ENCODE measurements at regions not wholly inside any gene's neighbourhood (a gene's known extent, or its start where the extent isn't known, plus 50 kb on each side); places are given as distances from the start of the nearest gene placed in this dataset.

- no peak for DNase-seq (ENCODE audit: low spot score)
- ChIA-PET CTCF (ENCODE audit: unreplicated experiment) (no interaction called here), POLR2A (interaction anchor here (1.6 kb wide), 1 partner anchor 15 kb away, joined by 3 read pairs; no protein-coding TSS in a partner anchor)
- Histone ChIP-seq H3K4me3 (ENCODE audit: low read depth, low read length, poor library complexity, severe bottlenecking) (no peak overlapping the region), H3K27ac (ENCODE audit: low read depth, low read length, poor library complexity, severe bottlenecking) (no peak overlapping the region), H3K79me2 (ENCODE audit: insufficient read depth, low read depth, low read length) (no peaks in the 10 kb centered on the region), H3K9me2 (ENCODE audit: insufficient read depth, low read length) (no peaks in the 10 kb centered on the region), H4K20me1 (ENCODE audit: insufficient read depth, low read length) (no peaks in the 10 kb centered on the region), H3K4me2 (ENCODE audit: low read length) (no peak overlapping the region), H2AFZ (ENCODE audit: low read length) (no peak overlapping the region), H3K9me3 (ENCODE audit: low read length) (no peaks in the 10 kb centered on the region), H3K36me3 (ENCODE audit: insufficient read depth, low read length) (no peaks in the 10 kb centered on the region), H3K4me1 (ENCODE audit: insufficient read depth, low read length, poor library complexity, severe bottlenecking) (no peaks in the 10 kb centered on the region)
- no TSS peak for BruUV-seq (replicated peaks)
- intact Hi-C loops (cut with micrococcal nuclease; ENCODE audit: unreplicated experiment) = no loop called here
- TF ChIP-seq EZH2phosphoT487 (IDR thresholded peaks at IDR 0.05; ENCODE audit: borderline replicate concordance, low read depth, low read length) = no peak
- TF ChIP-seq CTCF (conservative IDR thresholded peaks at IDR 0.05; ENCODE audit: low read length) = no peak
Measured at GRCh38 chr5:102581011-102581410, 82.2 kb upstream of the SLCO6A1 start.

GRCh38 chr5:102582696-102583095 is 83.9 kb upstream of the SLCO6A1 start:
- no peaks in the 10 kb centered on the region for H4K20me1 ChIP-seq (ENCODE audit: insufficient read depth, low read length)
- H3K4me1 ChIP-seq (ENCODE audit: insufficient read depth, low read length, poor library complexity, severe bottlenecking) = no peaks in the 10 kb centered on the region
- BruUV-seq (replicated peaks) = no TSS peak
- no peak overlapping the region for H3K4me2 ChIP-seq (ENCODE audit: low read length)
- ChIA-PET POLR2A (interaction anchor here (1.6 kb wide), 1 partner anchor 13 kb away, joined by 3 read pairs; no protein-coding TSS in a partner anchor), CTCF (ENCODE audit: unreplicated experiment) (no interaction called here)
- no peak overlapping the region for H3K27ac ChIP-seq (ENCODE audit: low read depth, low read length, poor library complexity, severe bottlenecking)
- no peak overlapping the region for H3K4me3 ChIP-seq (ENCODE audit: low read depth, low read length, poor library complexity, severe bottlenecking)
- intact Hi-C loops (cut with micrococcal nuclease; ENCODE audit: unreplicated experiment) = loop anchor here (2.0 kb wide), 1 partner anchor 642 kb away; no protein-coding TSS in a partner anchor
- DNase-seq (ENCODE audit: low spot score) = no peak
- no peaks in the 10 kb centered on the region for H3K9me2 ChIP-seq (ENCODE audit: insufficient read depth, low read length)
- H3K79me2 ChIP-seq (ENCODE audit: insufficient read depth, low read depth, low read length) = no peaks in the 10 kb centered on the region
- H3K36me3 ChIP-seq (ENCODE audit: insufficient read depth, low read length) = no peaks in the 10 kb centered on the region
- no peak for TF ChIP-seq CTCF (conservative IDR thresholded peaks at IDR 0.05; ENCODE audit: low read length)
- H2AFZ ChIP-seq (ENCODE audit: low read length) = no peak overlapping the region
- no peaks in the 10 kb centered on the region for H3K9me3 ChIP-seq (ENCODE audit: low read length)

GRCh38 chr5:102583276-102584124 is 84.7 kb upstream of the SLCO6A1 start:
- POLR2A ChIA-PET = interaction anchor here (0.5 kb wide), 1 partner anchor 1504 kb away, joined by 3 read pairs; no protein-coding TSS in a partner anchor
- no TSS peak for BruUV-seq (replicated peaks)

More at GRCh38 chr5:102583276-102584124, 84.7 kb upstream of the SLCO6A1 start:
- Histone ChIP-seq H3K4me1 (ENCODE audit: insufficient read depth, low read length, poor library complexity, severe bottlenecking) (no peaks in the 10 kb centered on the region), H3K4me2 (ENCODE audit: low read length) (no peak overlapping the region), H3K9me3 (ENCODE audit: low read length) (no peaks in the 10 kb centered on the region), H3K27ac (ENCODE audit: low read depth, low read length, poor library complexity, severe bottlenecking) (no peak overlapping the region), H3K36me3 (ENCODE audit: insufficient read depth, low read length) (no peaks in the 10 kb centered on the region), H2AFZ (ENCODE audit: low read length) (no peak overlapping the region), H4K20me1 (ENCODE audit: insufficient read depth, low read length) (no peaks in the 10 kb centered on the region), H3K4me3 (ENCODE audit: low read depth, low read length, poor library complexity, severe bottlenecking) (no peak overlapping the region), H3K9me2 (ENCODE audit: insufficient read depth, low read length) (no peaks in the 10 kb centered on the region), H3K79me2 (ENCODE audit: insufficient read depth, low read depth, low read length) (no peaks in the 10 kb centered on the region)
- CTCF ChIA-PET (ENCODE audit: unreplicated experiment) = no interaction called here
- DNase-seq (ENCODE audit: low spot score) = peak; percentile 8
- intact Hi-C loops (cut with micrococcal nuclease; ENCODE audit: unreplicated experiment) = loop anchor here (2.0 kb wide), 1 partner anchor 641 kb away; no protein-coding TSS in a partner anchor
- TF ChIP-seq EZH2phosphoT487 (IDR thresholded peaks at IDR 0.05; ENCODE audit: borderline replicate concordance, low read depth, low read length) (no peak), CTCF (conservative IDR thresholded peaks at IDR 0.05; ENCODE audit: low read length) (peak; percentile 76)

All from OCI-LY7 (cell line).